ENCODE measurements at regions not wholly inside any gene's neighbourhood (a gene's known extent, or its start where the extent isn't known, plus 50 kb on each side); places are given as distances from the start of the nearest gene placed in this dataset.

DNA sequence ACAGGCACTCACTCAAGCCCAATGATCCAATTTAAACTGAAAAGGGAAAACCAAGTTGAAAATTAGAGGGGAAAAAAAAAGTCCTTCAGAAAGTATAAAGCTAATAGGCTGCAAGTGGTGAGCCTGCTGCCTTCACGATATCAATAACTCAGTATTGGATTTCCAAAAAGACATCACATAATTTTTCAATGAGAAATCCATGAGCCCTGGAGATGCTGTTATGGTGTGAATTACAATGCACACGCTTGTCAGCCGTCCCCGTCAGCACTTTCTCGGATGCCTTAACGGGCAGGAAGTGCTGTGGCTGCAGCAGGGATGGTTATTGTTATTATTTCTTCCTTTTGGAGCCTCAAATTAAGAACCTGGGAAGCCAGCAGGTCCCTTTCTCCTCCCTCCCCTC is 138.5 kb downstream of the DHX35 start:
- TF ChIP-seq EZH2 (IDR thresholded peaks at IDR 0.05; ENCODE audit: low read length, unreplicated experiment) (no peak), CTCF (conservative IDR thresholded peaks at IDR 0.05; ENCODE audit: low read depth, low read length) (no peak), EZH2phosphoT487 (IDR thresholded peaks at IDR 0.05; ENCODE audit: borderline replicate concordance, low read length) (no peak)
